ENCODE measurements at regions not wholly inside any gene's neighbourhood (a gene's known extent, or its start where the extent isn't known, plus 50 kb on each side); places are given as distances from the start of the nearest gene placed in this dataset.

GRCh38 chr6:22101163-22101562 lies 195.7 kb downstream of the PRL start:
- Histone ChIP-seq H3K36me3 (ENCODE audit: control insufficient read depth, insufficient read depth, low read length) (no peaks in the 10 kb centered on the region), H3K14ac (replicated peaks; ENCODE audit: low read depth, low read length) (no peak overlapping the region), H2BK15ac (ENCODE audit: low read depth, low read length) (no peak overlapping the region), H2BK120ac (ENCODE audit: low read depth, low read length) (no peak overlapping the region), H3K9ac (ENCODE audit: low read depth, low read length) (no peak overlapping the region), H2BK5ac (ENCODE audit: low read depth, low read length, poor library complexity, severe bottlenecking) (no peak overlapping the region), H3K23ac (ENCODE audit: low read depth, low read length) (no peak overlapping the region), H3K4ac (ENCODE audit: low read depth, low read length) (no peak overlapping the region), H3K9me3 (ENCODE audit: control insufficient read depth, insufficient read depth, low read length) (no peaks in the 10 kb centered on the region), H2BK20ac (ENCODE audit: low read depth, low read length) (no peak overlapping the region), H3K4me3 (ENCODE audit: insufficient read depth, low read depth, low read length) (no peak overlapping the region), H2AK9ac (replicated peaks; ENCODE audit: low read depth, low read length, poor library complexity) (no peak overlapping the region), H2AFZ (replicated peaks; ENCODE audit: low read length, poor library complexity) (no peak overlapping the region), H4K20me1 (ENCODE audit: insufficient read depth, low read length) (no peaks in the 10 kb centered on the region), H3K56ac (ENCODE audit: extremely low read depth, insufficient read depth, low read length) (no peak overlapping the region), H2AK5ac (ENCODE audit: low read depth, low read length) (no peak overlapping the region), H3K4me1 (ENCODE audit: control insufficient read depth, insufficient read depth, low read length) (peaks cover 7% of the 10 kb centered on the region), H4K5ac (ENCODE audit: low read depth, low read length) (no peak overlapping the region), H3K27me3 (ENCODE audit: control insufficient read depth, insufficient read depth, low read length) (no peaks in the 10 kb centered on the region), H3K9me1 (ENCODE audit: insufficient read depth, low read length) (peaks cover 2% of the 10 kb centered on the region; the same call in 1 of the 2 replicates), H3K18ac (ENCODE audit: low read depth, low read length) (peak overlapping the region; percentile 51; the same call in 1 of the 2 replicates), H4K91ac (ENCODE audit: insufficient read depth, low read depth, low read length) (no peak overlapping the region), H4K8ac (ENCODE audit: low read depth in 2 of 2, low read length in 2 of 2) (no peak overlapping the region), H3K79me1 (ENCODE audit: low read depth in 1 of 2, low read length in 2 of 2) (0 out of 4 replicates have a peak, but pooled peaks cover 0 to 5% of the 10 kb centered on the region in 2 experiments), H3K27ac (ENCODE audit: insufficient read depth, low read length) (no peak overlapping the region), H3K4me2 (ENCODE audit: low read depth, low read length) (peak overlapping the region; percentile 27; the same call in 1 of the 2 replicates)
- dilution Hi-C loops (cut with HindIII; ENCODE audit: low sequenced_read_pairs, unreplicated experiment) (no loop called here), in situ Hi-C loops (cut with MboI; ENCODE audit: low sequenced_read_pairs) (no loop called here), intact Hi-C loops (cut with micrococcal nuclease) (no loop called here)
- CTCF ChIA-PET: no interaction called here
- BruUV-seq (replicated peaks): no TSS peak
- no peak for ATAC-seq (ENCODE audit: low read depth)
- POLR2A ChIA-PET (ENCODE audit: unreplicated experiment): no interaction called here
- peak; percentile 56 for DNase-seq
- no CpG with 5 or more reads among the region's 3 CpGs for WGBS, 2 experiments (ENCODE audit: extremely low coverage in 2 of 2, insufficient read length in 1 of 2)
- peak; percentile 53 for TF ChIP-seq CEBPB (IDR thresholded peaks at IDR 0.05; ENCODE audit: low read depth, low read length)
- no peak for TF ChIP-seq NFE2L2 (IDR thresholded peaks at IDR 0.05; ENCODE audit: low read depth, low read length)
